ENCODE measurements at regions not wholly inside any gene's neighbourhood (a gene's known extent, or its start where the extent isn't known, plus 50 kb on each side); places are given as distances from the start of the nearest gene placed in this dataset.

- no peak for TF ChIP-seq POLR2A (IDR thresholded peaks at IDR 0.05)
- TF ChIP-seq, protein P1, sequence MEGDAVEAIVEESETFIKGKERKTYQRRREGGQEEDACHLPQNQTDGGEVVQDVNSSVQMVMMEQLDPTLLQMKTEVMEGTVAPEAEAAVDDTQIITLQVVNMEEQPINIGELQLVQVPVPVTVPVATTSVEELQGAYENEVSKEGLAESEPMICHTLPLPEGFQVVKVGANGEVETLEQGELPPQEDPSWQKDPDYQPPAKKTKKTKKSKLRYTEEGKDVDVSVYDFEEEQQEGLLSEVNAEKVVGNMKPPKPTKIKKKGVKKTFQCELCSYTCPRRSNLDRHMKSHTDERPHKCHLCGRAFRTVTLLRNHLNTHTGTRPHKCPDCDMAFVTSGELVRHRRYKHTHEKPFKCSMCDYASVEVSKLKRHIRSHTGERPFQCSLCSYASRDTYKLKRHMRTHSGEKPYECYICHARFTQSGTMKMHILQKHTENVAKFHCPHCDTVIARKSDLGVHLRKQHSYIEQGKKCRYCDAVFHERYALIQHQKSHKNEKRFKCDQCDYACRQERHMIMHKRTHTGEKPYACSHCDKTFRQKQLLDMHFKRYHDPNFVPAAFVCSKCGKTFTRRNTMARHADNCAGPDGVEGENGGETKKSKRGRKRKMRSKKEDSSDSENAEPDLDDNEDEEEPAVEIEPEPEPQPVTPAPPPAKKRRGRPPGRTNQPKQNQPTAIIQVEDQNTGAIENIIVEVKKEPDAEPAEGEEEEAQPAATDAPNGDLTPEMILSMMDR (IDR thresholded peaks at IDR 0.05), result no peak
These were observed 182.8 kb downstream of the NRIP1 start for GRCh38 chr21:14881863-14882499.
